ENCODE measurements at regions not wholly inside any gene's neighbourhood (a gene's known extent, or its start where the extent isn't known, plus 50 kb on each side); places are given as distances from the start of the nearest gene placed in this dataset.

DNA sequence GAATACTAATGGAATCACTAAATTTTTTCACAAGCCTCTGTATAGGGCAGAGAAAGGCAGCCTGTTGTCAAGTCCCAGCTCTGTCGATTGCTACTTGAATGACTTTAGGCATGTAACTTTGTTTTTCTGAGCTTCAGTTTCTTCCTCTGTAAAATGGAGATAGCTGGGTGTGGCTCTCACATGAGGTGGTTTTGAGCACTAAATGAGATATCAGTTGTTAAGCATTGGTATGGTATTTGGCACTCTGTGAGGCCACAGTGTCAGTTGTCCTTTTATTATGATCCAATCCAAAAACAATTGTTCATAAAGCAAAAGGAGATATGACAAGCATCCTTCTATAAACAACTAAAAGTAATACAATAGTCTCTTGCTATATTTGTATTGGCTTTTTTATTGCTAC is 120.6 kb downstream of the DUSP6 start:
- peaks cover 3% of the 10 kb centered on the region for H3K27me3 Mint-ChIP-seq (ENCODE audit: insufficient read depth, low read depth)
- no peaks in the 10 kb centered on the region for H4K20me1 ChIP-seq (ENCODE audit: low read depth)
- DNase-seq (ENCODE audit: low spot score): no peak
- H3K4me3 ChIP-seq: no peak overlapping the region
- no peaks in the 10 kb centered on the region for H3K79me2 ChIP-seq (ENCODE audit: low read depth)
- TF ChIP-seq EZH2 (IDR thresholded peaks at IDR 0.05) (no peak), EZH2phosphoT487 (IDR thresholded peaks at IDR 0.05) (no peak)
- peaks cover 11% of the 10 kb centered on the region for H3K9me3 Mint-ChIP-seq
- peaks cover 21% of the 10 kb centered on the region for H3K4me1 ChIP-seq
- H3K4me2 ChIP-seq: no peak overlapping the region
- H3K4me3 Mint-ChIP-seq: no peak overlapping the region
- H3K27me3 ChIP-seq: no peaks in the 10 kb centered on the region
- H2AFZ ChIP-seq (replicated peaks): no peak overlapping the region
- no peaks in the 10 kb centered on the region for H3K36me3 ChIP-seq
- H3K9me3 ChIP-seq (ENCODE audit: low read depth): no peaks in the 10 kb centered on the region
- H3K27ac Mint-ChIP-seq: no peak overlapping the region
- H3K36me3 Mint-ChIP-seq: no peaks in the 10 kb centered on the region
- H3K27ac ChIP-seq: no peak overlapping the region
- H3K9ac ChIP-seq: no peak overlapping the region
- no peaks in the 10 kb centered on the region for H3F3A ChIP-seq (ENCODE audit: low read depth)
- peaks cover 7% of the 10 kb centered on the region for H3K4me1 Mint-ChIP-seq

GRCh38 chr12:89230376-89231315 is 121.7 kb downstream of the DUSP6 start:
- peaks cover 3% of the 10 kb centered on the region for H3K27me3 Mint-ChIP-seq (ENCODE audit: insufficient read depth, low read depth)
- TF ChIP-seq EZH2phosphoT487 (IDR thresholded peaks at IDR 0.05) (no peak), EZH2 (IDR thresholded peaks at IDR 0.05) (no peak)
- TF ChIP-seq, protein P1, sequence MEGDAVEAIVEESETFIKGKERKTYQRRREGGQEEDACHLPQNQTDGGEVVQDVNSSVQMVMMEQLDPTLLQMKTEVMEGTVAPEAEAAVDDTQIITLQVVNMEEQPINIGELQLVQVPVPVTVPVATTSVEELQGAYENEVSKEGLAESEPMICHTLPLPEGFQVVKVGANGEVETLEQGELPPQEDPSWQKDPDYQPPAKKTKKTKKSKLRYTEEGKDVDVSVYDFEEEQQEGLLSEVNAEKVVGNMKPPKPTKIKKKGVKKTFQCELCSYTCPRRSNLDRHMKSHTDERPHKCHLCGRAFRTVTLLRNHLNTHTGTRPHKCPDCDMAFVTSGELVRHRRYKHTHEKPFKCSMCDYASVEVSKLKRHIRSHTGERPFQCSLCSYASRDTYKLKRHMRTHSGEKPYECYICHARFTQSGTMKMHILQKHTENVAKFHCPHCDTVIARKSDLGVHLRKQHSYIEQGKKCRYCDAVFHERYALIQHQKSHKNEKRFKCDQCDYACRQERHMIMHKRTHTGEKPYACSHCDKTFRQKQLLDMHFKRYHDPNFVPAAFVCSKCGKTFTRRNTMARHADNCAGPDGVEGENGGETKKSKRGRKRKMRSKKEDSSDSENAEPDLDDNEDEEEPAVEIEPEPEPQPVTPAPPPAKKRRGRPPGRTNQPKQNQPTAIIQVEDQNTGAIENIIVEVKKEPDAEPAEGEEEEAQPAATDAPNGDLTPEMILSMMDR (IDR thresholded peaks at IDR 0.05): no peak
- Histone ChIP-seq H3K9me3 (ENCODE audit: low read depth) (no peaks in the 10 kb centered on the region), H4K20me1 (ENCODE audit: low read depth) (no peaks in the 10 kb centered on the region), H3K27me3 (no peaks in the 10 kb centered on the region), H3K4me3 (no peak overlapping the region), H2AFZ (replicated peaks) (no peak overlapping the region), H3K79me2 (ENCODE audit: low read depth) (no peaks in the 10 kb centered on the region), H3K4me1 (peaks cover 30% of the 10 kb centered on the region), H3K9ac (no peak overlapping the region), H3K27ac (no peak overlapping the region), H3K36me3 (no peaks in the 10 kb centered on the region), H3F3A (ENCODE audit: low read depth) (no peaks in the 10 kb centered on the region), H3K4me2 (no peak overlapping the region)
- no peaks in the 10 kb centered on the region for H3K36me3 Mint-ChIP-seq
- peaks cover 11% of the 10 kb centered on the region for H3K4me1 Mint-ChIP-seq
- H3K4me3 Mint-ChIP-seq: no peak overlapping the region
- peaks cover 11% of the 10 kb centered on the region for H3K9me3 Mint-ChIP-seq
- no peak for DNase-seq (ENCODE audit: low spot score)
- H3K27ac Mint-ChIP-seq: no peak overlapping the region

DNA sequence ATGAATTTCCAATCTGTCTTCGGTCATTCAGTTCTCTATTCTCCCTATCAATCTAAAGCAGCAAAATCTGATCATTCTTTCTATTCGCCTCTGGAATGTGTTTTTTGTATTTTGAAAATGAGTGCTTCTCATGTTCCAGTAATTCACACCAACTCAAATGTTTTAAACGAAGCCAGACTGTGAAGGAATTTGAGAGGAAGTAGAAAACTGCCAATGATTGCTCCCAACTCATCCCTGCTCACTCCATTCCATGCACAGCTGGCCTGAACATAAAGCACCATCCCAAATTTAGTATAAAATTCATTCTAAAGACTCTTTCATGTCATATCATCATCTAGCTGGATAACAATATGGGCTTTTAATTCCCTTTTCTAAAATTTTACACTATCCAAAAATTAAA is 123.8 kb downstream of the DUSP6 start:
- no peaks in the 10 kb centered on the region for H4K20me1 ChIP-seq (ENCODE audit: low read depth)
- H3K4me3 Mint-ChIP-seq: no peak overlapping the region
- no peak overlapping the region for H3K27ac Mint-ChIP-seq
- TF ChIP-seq, protein P1 (IDR thresholded peaks at IDR 0.05): no peak
- TF ChIP-seq EZH2phosphoT487 (IDR thresholded peaks at IDR 0.05): no peak
- no peak for TF ChIP-seq EZH2 (IDR thresholded peaks at IDR 0.05)
- H3K4me1 ChIP-seq: peaks cover 30% of the 10 kb centered on the region
- no peak overlapping the region for H3K27ac ChIP-seq
- no peak overlapping the region for H2AFZ ChIP-seq (replicated peaks)
- no peak overlapping the region for H3K4me2 ChIP-seq
- peaks cover 11% of the 10 kb centered on the region for H3K9me3 Mint-ChIP-seq
- H3K4me3 ChIP-seq: no peak overlapping the region
- no peaks in the 10 kb centered on the region for H3K36me3 Mint-ChIP-seq
- H3K79me2 ChIP-seq (ENCODE audit: low read depth): no peaks in the 10 kb centered on the region
- H3K4me1 Mint-ChIP-seq: peaks cover 21% of the 10 kb centered on the region
- no peak overlapping the region for H3K9ac ChIP-seq
- DNase-seq (ENCODE audit: low spot score): no peak
- no peaks in the 10 kb centered on the region for H3K27me3 Mint-ChIP-seq (ENCODE audit: insufficient read depth, low read depth)
- H3F3A ChIP-seq (ENCODE audit: low read depth): no peaks in the 10 kb centered on the region
- H3K9me3 ChIP-seq (ENCODE audit: low read depth): no peaks in the 10 kb centered on the region
- H3K36me3 ChIP-seq: no peaks in the 10 kb centered on the region
- H3K27me3 ChIP-seq: no peaks in the 10 kb centered on the region

DNA sequence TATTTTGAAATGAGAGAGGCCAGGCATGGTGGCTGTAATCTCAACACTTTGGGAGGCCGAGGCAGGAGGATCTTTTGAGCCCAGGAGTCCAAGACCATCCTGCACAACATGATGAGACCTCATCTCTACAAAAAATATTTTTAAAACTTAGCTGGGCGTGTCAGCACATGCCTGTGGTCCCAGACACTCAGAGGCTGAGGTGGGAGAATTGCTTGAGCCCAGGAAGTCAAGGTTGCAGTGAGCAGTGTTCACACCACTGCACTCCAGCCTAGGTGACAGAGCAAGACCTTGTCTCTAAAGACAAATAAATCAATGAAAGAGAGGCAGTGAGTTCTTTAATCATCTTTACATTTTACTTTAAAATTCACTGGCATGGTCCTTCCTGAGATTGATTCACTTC is 124.5 kb downstream of the DUSP6 start:
- no peaks in the 10 kb centered on the region for H3K9me3 ChIP-seq (ENCODE audit: low read depth)
- Mint-ChIP-seq H3K4me1 (peaks cover 23% of the 10 kb centered on the region), H3K27ac (no peak overlapping the region), H3K36me3 (no peaks in the 10 kb centered on the region), H3K4me3 (no peak overlapping the region), H3K27me3 (ENCODE audit: insufficient read depth, low read depth) (peaks cover 2% of the 10 kb centered on the region), H3K9me3 (peaks cover 7% of the 10 kb centered on the region)
- no peak overlapping the region for H2AFZ ChIP-seq (replicated peaks)
- H3K9ac ChIP-seq: no peak overlapping the region
- no peaks in the 10 kb centered on the region for H3K79me2 ChIP-seq (ENCODE audit: low read depth)
- peaks cover 30% of the 10 kb centered on the region for H3K4me1 ChIP-seq
- H3K4me2 ChIP-seq: no peak overlapping the region
- H3K27me3 ChIP-seq: no peaks in the 10 kb centered on the region
- TF ChIP-seq EZH2phosphoT487 (IDR thresholded peaks at IDR 0.05): no peak
- TF ChIP-seq, protein P1 (IDR thresholded peaks at IDR 0.05): no peak
- no peak for TF ChIP-seq EZH2 (IDR thresholded peaks at IDR 0.05)
- H3K27ac ChIP-seq: no peak overlapping the region
- no peak for DNase-seq (ENCODE audit: low spot score)
- no peak overlapping the region for H3K4me3 ChIP-seq
- no peaks in the 10 kb centered on the region for H3K36me3 ChIP-seq
- no peaks in the 10 kb centered on the region for H3F3A ChIP-seq (ENCODE audit: low read depth)
- H4K20me1 ChIP-seq (ENCODE audit: low read depth): no peaks in the 10 kb centered on the region
